Vagina (tissue), 2 donors: ENCODE measurements at regions not wholly inside any gene's neighbourhood (a gene's known extent, or its start where the extent isn't known, plus 50 kb on each side); places are given as distances from the start of the nearest gene placed in this dataset.

Experiments used
- POLR2A ChIP-seq, 2 donors: fragments of 450-650 bp; IDR thresholded peaks; one replicate each; pipeline ENCODE4 v1.6.1; 2017; ENCODE audit warnings: antibody characterized with exemption in 2 of 2, mild to moderate bottlenecking in 2 of 2, moderate library complexity in 2 of 2
- POLR2AphosphoS5 ChIP-seq, 2 donors: sonication (generic); formaldehyde crosslinking; IDR thresholded peaks; one replicate each; pipeline ENCODE4 v1.9.0; 2017; ENCODE audit warnings: antibody characterized with exemption in 2 of 2, mild to moderate bottlenecking in 2 of 2, low read depth in 1 of 2; ENCODE audit not compliant: insufficient read depth in 1 of 2
- TF ChIP-seq, protein P1 (sequence below), 3 experiments: fragments of 450-650 bp in 2 of 3; fragments of 200-600 bp in 1 of 3; sonication (generic) in 1 of 3; IDR thresholded peaks; one replicate each; pipeline ENCODE4 v1.5.1; 2017 to 2019; ENCODE audit warnings: antibody characterized with exemption in 3 of 3, mild to moderate bottlenecking in 2 of 3, moderate library complexity in 2 of 3

DNA sequence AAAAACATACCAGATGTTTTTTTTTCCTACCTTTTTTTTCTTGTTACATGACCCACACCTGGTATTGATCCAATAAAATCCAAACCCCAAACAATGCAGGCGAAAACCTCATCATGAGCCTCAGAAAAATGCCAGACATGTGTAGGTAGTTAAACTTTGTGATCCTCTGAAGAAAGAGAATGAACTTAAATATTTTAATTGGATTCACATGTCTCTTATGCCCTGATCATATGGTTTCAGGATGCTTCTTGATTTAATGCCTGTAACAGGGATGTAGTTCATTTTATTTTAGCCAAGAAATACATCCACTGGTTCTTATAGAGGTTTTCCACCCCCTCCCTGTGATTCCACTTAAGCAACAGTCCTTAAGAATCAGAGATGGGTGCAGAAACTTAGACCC is 451.6 kb downstream of the TYW1 start:
- TF ChIP-seq, protein P1, sequence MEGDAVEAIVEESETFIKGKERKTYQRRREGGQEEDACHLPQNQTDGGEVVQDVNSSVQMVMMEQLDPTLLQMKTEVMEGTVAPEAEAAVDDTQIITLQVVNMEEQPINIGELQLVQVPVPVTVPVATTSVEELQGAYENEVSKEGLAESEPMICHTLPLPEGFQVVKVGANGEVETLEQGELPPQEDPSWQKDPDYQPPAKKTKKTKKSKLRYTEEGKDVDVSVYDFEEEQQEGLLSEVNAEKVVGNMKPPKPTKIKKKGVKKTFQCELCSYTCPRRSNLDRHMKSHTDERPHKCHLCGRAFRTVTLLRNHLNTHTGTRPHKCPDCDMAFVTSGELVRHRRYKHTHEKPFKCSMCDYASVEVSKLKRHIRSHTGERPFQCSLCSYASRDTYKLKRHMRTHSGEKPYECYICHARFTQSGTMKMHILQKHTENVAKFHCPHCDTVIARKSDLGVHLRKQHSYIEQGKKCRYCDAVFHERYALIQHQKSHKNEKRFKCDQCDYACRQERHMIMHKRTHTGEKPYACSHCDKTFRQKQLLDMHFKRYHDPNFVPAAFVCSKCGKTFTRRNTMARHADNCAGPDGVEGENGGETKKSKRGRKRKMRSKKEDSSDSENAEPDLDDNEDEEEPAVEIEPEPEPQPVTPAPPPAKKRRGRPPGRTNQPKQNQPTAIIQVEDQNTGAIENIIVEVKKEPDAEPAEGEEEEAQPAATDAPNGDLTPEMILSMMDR (IDR thresholded peaks at IDR 0.05) = no peak
- TF ChIP-seq POLR2A (IDR thresholded peaks at IDR 0.05) (no peak), POLR2AphosphoS5 (IDR thresholded peaks at IDR 0.05; ENCODE audit: insufficient read depth in 1 of 2, low read depth in 1 of 2) (no peak)
